ENCODE measurements at regions not wholly inside any gene's neighbourhood (a gene's known extent, or its start where the extent isn't known, plus 50 kb on each side); places are given as distances from the start of the nearest gene placed in this dataset.
"Not testable (repeated sequence)": the region's sequence is repeated elsewhere in the genome, so short reads cannot be mapped to it uniquely, and the experiment has no call there.

DNA sequence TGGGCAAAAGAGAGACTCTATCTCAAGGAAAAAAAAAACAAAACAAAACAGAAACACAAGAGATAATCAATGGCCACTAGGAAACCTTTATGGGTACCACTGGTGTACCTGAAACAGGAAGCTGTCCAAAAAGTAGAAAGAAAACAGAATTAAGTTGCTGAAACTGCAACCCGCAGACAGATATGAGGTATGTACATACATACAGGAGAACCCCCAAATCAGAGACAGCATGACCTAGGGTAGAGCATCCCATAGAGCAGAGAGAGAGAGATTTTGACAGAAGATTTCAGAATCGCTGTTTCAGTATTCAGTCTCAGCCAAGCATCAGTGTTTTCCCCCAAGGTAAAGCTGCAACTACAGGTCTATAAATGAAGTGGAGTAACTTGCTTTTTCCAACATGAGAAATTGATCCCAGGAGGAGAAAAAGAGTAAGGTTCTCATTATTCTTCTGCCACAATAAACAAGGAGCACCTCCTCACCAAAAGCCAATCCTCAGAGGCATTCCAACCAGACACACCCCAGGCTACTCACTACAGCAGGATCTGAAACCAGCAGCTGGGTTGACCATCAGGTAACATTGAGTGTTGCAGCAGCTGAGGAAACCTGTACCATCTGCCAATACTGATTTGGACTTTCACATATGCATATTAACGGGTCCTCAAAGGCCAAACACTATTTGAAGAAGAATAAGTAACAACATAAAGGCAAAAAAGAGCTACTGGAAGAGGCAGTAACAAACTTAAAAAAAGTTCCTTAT, 630.0 kb downstream of the TAF11L14 start:
- no peak for DNase-seq

DNA sequence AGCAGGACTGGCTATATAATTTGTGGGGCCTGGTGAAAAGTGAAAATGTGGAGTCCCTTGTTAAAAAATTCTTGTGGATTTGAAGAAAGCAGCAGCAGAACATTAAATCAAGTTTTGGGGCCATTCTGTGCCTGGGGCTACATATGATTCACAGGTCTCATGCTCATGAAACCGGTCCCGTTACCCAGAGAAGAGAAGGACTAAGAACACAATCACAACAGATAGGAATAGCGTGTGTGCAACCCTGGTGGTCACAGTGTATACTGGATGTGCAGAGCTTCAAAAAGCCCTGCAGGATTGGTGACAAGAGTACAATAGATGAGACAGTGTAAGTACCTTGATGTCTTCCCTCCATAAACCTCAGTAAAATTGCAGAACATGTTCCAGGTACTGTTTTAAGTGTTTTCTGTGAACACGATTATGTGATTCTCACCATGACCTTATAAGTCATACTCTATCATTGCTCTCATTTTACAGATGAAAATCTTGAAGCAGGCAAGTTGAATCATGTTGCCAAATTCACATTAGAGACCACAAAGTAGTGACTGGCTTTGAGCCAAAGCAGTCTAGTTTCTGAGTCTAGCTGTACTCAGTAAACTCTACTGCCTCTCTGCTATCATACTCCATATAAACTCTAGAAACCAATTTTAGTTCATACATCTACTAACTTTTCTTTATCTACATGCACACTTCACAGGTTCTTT, 636.5 kb downstream of the TAF11L14 start:
- no peak for DNase-seq

DNA sequence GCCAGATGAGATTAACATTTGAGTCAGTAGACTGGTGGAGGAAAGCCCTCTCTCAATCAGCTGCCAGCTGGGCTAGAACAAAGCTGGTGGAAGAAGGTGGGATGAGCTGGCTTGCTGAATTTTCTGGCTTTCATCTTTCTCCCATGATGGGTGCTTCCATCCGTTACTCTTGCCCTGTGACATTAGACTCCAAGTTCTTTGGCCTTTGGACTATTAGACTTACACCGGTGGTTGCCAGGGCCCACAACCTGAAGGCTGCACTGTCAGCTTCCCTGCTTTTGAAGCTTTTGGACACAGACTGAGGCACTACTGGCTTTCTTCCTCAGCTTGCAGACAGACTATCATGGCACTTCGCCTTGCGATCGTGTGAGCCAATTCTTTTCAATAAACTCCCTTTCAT, 642.7 kb downstream of the TAF11L14 start:
- DNase-seq, result no peak

DNA sequence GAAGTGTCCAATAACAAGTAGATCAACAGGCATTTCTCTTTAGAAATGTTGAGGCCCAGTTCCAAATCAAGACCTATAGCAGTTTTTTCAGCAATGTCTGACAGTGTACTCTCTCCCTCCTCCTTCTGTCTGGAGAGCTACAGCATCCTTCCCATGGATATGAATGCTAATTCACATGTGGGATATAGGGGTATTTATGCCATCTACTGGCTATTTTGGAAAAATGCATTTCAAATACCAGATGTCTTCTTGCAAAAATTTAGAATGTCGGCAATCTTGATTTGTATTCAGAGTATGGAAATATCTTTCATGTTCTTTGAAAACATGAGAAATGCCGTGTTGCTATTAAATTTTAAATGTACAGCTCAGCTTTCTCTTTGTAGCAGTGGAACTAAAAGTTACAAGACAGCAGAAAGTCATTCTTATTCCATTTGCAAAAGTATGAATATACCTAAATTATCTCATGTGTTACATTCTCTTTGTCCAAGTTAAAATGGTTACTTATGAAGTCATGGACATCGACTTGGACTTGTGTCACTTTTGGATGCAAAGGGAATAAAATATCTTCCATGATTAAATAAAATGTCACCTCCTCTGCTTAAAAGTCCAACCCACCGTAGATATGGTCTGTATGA, 647.8 kb downstream of the TAF11L14 start:
- DNase-seq, result no peak

DNA sequence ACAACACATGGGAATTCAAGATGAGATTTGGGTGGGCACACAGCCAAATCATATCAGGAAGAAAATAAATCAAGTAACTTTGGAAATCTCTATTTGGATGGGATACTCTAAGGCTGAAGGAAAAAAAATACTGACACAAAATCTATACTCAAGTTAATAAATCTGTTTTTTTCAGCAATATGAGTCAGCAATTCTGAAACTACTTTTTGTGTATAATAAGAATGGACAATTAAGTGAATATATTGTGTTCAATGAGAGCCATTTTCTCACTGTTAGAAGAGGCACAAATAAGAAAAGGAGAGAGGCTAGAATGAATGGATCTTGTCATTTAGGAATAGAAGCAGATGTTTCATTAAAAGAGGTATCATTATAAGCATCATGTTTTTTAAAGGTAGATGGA, 651.0 kb downstream of the TAF11L14 start:
- DNase-seq, result no peak

DNA sequence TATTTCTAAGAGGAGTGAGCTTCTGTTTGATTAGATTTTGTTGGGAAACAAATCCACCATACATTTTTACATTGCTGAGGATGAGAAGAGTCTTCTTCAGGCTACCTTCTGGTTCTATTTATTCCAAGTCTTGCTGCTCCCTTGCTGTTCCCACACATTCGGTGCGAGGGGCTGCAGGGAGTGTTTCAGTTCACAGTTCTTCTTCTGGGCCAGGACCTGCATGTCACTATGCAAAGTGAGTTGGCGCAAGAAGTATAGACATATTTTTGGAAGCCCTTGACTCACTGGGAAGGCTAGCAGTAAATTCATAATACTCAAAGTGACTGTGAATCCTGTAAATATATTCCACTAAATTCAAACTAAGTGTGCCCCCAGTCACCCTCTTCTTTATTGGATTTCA, 657.9 kb downstream of the TAF11L14 start:
- no peak for DNase-seq

DNA sequence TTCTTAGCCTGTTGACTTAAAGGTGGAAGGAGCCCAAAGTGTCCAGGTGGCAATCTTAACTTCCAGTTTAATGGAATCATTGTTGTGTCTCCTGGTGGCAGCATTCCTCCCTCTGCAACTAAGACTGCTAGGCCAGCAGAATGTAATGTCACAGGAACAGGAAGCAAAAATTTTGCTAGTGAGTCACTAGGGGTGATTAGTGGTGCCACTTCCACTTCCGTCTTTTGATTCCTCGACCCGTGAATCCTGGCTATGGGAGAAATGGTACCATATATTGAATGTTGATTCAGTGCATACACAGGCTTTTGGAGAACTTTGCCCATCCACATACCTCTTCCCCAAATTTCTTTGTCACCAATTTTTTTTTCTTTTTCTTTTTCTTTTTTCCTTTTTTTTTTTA, 661.4 kb downstream of the TAF11L14 start:
- DNase-seq, result not testable (repeated sequence)

DNA sequence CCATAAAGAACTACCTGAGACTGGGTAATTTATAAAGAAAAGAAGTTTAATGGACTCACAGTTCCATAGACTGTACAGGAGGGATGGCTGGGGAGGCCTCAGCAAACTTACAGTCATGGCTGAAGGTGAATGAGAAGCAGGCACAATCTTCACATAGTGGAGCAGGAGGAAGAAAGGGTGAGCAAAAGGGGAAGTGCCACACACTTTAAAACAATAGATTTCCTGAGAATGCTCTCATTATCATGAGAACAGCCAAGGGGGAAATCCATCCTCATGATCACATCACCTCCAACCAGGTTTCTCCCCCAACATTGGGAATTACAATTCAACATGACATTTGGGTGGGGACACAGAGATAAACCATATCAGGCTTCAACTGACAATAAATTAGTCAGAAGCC, 664.9 kb downstream of the TAF11L14 start:
- no peak for DNase-seq

GRCh38 chr5:18305288-18305924, 671.1 kb downstream of the TAF11L14 start:
- DNase-seq, result no peak

DNA sequence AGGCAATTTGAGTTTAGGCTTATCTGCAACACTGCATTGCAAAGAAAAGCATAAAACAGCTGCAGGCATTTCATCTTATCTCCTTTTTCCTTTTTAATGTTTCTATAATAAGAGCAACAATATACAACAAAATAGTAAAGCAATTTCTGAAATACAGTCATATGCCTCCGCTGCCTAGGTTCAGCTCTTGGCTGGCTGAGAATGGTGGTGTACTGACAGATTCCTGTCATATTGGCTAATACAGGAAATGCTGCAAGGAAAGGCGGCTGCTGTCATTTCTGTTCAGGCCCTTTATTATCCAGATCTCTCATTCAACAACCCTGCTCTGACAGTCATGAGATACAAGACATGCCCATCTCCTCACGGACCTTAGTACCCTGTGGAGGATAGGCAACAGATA, 677.0 kb downstream of the TAF11L14 start:
- DNase-seq, result no peak

DNA sequence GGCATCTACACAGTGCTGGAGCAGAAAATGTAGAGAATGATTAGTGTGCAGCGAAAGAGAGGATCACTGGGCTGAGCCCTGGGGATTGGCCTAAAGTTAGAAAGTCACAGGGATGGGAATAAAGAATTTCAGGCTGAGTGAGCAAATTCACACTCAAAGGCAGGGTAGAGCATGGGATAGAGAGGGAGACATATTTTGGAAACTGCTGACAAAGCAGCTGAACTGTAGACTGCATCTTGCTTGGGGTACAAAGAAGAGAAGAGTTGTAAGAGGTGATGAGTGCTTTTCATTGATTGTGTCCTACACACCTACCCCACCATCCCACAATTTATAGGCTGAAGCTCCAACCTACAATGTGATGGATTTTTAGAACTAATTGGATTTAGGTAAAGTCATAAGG, 677.8 kb downstream of the TAF11L14 start:
- no peak for DNase-seq

GRCh38 chr5:18314192-18314778, 680.0 kb downstream of the TAF11L14 start:
- DNase-seq, result no peak

DNA sequence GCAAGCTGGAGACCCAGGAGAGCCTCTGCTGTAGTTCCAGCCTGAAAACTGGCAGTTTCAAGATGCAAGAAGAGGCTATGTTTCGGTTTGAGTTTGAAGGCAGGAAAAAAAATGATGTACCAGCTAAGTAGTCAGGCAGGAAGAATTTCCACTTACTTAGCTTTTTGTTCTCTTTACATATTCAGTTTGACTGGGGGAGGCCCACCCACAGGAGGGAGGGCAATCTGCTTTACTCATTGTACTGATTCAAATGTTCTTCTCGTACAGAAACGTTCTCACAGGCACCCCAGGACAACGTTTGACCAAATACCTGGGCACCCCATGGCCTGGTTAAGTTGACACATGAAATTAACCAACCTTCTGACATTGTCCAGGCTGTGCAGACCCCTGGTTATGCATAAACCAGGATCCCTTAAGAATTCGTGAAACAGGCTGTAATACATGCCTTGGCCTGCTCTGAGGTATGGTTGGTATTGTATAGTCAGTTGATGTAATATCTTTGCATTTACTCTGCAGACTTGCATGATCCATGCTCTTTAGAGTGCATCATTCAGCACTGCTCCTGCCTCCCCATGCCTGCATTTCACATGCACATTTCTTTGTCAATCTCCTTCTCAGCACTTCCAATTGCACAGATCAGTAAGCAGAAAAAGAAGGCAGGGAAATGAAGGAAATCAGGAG, 687.1 kb downstream of the TAF11L14 start:
- DNase-seq, result no peak

GRCh38 chr5:18323891-18324290, 689.6 kb downstream of the TAF11L14 start:
- DNase-seq, result no peak

DNA sequence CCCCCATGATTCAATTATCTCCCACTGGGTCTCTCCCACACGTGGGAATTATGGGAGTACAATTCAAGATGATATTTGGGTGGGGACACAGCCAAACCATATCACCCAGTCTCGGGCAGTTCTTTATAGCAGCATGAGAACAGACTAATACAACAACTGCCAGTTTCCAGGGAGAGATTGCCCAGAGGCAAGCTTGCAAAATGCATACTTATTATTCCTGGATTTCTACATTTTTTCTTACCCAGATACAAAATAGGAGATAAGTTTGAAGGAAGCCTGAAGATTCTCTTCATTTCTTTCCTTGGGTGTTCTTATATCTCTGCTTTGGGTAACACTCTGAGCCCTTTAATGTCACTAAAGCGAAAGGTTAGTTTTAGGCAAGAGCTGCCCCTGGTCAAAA, 691.2 kb downstream of the TAF11L14 start:
- no peak for DNase-seq

GRCh38 chr5:18329328-18329727, 695.1 kb downstream of the TAF11L14 start:
- no peak for DNase-seq

- no peak for DNase-seq
Measured at GRCh38 chr5:18333841-18334240, 699.6 kb downstream of the TAF11L14 start.

DNA sequence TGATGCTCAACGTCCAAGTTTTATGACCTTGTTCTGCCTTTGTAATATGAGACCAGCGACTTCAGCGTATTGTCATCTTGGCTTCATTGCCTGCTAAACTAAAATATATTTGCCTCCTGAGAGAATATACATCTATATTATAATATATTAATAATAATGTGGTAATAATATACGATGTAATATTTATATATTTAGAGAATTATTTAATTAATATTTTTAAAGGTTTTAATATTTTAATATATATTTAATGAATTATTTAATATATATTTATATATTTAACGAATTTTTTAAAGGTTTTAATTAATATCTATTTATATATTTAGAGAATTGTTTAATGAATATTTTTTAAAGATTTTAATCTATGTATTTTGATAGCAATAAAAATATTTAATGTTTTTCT, 700.7 kb downstream of the TAF11L14 start:
- no peak for DNase-seq

DNA sequence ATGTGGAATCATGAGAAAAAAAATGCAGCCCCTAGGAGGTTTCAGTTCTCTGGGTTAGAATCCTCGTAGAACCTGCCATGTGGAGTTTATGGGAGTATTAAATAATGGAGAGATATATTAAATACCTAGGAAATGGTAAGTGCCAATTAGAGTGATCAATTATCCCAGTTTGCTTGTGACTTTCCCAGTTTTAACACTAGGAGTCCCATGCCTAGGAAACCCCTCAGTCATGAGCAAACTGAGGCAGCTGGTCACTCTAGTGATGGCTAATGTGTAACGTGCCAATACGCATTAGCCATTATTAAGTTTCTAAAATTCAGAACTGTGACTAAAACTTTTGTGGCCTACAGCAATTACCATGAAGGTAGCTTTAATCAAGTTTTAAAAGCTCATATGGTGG, 720.6 kb downstream of the TAF11L14 start:
- DNase-seq, result no peak

- DNase-seq, result no peak
Measured at GRCh38 chr5:18357486-18357885, 723.2 kb downstream of the TAF11L14 start.

DNA sequence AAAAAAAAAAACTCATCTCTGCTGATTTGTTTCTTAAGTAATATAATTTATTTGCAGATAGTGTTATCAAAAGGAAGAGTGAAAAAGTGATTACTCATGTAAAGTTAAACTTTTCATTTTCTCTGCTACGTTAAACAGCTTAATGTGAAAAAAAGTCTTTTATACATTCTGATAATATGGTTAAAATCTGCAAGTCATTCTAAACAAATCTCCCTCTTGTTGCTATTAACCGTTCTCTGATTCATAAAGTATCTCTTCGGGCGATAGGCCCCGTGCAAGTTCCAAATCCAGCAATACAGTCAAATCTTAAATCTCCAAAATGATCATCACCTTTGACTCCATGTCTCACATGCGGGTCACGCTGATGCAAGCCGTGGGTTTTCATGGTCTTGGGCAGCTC, 732.0 kb downstream of the TAF11L14 start:
- no peak for DNase-seq

DNA sequence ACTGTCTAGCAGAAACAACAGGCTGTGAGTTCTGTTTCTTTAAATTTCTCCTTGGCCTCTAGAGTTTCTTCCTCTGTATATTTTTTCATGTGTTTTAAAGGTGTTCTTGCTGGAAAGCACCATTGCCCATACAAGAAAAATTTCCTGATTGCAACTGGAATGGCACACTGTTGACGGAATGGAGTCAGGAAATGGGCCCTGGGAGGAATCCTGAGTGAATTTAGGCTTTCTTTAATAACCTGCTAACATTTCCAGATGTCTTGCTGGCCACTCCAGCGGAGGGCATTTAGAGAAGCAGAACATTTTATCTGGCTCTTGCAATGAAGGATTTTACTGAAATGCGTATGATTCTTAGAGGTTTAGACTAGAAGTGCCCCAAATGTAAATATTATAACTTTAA, 736.3 kb downstream of the TAF11L14 start:
- DNase-seq, result no peak

GRCh38 chr5:18375641-18376040, 741.4 kb downstream of the TAF11L14 start:
- DNase-seq, result no peak
